Upper lobe of left lung (tissue), 4 donors: ENCODE measurements at regions not wholly inside any gene's neighbourhood (a gene's known extent, or its start where the extent isn't known, plus 50 kb on each side); places are given as distances from the start of the nearest gene placed in this dataset.

Experiments used
- EP300 ChIP-seq, 4 donors: sonication (generic); formaldehyde crosslinking; IDR thresholded peaks; one replicate each; pipeline ENCODE4 v1.5.1; 2017; ENCODE audit warnings: antibody characterized with exemption in 4 of 4, control low read depth in 2 of 4
- POLR2A ChIP-seq, 4 donors: fragments of 450-650 bp; IDR thresholded peaks; one replicate each; pipeline ENCODE4 v1.5.1; 2016 to 2017; ENCODE audit warnings: antibody characterized with exemption in 4 of 4, mild to moderate bottlenecking in 2 of 4
- TF ChIP-seq, protein P1 (sequence below), 6 experiments: fragments of 450-650 bp in 4 of 6; fragments of 200-600 bp in 2 of 6; sonication (generic) in 2 of 6; IDR thresholded peaks; one replicate each; pipeline ENCODE4 v1.5.1; 2016 to 2019; ENCODE audit warnings: antibody characterized with exemption in 6 of 6

DNA sequence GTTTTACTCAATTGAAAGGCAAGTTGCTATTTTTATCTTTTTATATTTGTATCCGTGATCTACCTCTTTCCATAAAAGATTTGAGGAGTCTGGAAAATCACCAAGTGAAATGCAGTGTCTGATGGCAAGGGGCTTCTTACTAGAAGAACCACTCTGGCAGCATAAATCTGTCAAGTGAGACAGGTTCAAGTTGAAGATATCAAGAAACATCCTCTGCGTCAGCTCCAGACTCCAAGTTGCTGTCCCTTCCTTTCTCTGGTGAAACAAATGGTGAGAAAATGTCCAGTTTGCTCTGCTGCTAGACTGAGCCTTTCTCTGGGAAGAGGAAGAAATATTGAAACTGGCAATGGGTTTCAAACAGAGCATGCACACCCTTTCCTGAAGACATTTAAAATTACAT lies 411.2 kb downstream of the PLPP3 start:
- TF ChIP-seq EP300 (IDR thresholded peaks at IDR 0.05) (no peak), POLR2A (IDR thresholded peaks at IDR 0.05) (no peak)
- TF ChIP-seq, protein P1, sequence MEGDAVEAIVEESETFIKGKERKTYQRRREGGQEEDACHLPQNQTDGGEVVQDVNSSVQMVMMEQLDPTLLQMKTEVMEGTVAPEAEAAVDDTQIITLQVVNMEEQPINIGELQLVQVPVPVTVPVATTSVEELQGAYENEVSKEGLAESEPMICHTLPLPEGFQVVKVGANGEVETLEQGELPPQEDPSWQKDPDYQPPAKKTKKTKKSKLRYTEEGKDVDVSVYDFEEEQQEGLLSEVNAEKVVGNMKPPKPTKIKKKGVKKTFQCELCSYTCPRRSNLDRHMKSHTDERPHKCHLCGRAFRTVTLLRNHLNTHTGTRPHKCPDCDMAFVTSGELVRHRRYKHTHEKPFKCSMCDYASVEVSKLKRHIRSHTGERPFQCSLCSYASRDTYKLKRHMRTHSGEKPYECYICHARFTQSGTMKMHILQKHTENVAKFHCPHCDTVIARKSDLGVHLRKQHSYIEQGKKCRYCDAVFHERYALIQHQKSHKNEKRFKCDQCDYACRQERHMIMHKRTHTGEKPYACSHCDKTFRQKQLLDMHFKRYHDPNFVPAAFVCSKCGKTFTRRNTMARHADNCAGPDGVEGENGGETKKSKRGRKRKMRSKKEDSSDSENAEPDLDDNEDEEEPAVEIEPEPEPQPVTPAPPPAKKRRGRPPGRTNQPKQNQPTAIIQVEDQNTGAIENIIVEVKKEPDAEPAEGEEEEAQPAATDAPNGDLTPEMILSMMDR (IDR thresholded peaks at IDR 0.05): no peak
